ENCODE measurements at regions not wholly inside any gene's neighbourhood (a gene's known extent, or its start where the extent isn't known, plus 50 kb on each side); places are given as distances from the start of the nearest gene placed in this dataset.

DNA sequence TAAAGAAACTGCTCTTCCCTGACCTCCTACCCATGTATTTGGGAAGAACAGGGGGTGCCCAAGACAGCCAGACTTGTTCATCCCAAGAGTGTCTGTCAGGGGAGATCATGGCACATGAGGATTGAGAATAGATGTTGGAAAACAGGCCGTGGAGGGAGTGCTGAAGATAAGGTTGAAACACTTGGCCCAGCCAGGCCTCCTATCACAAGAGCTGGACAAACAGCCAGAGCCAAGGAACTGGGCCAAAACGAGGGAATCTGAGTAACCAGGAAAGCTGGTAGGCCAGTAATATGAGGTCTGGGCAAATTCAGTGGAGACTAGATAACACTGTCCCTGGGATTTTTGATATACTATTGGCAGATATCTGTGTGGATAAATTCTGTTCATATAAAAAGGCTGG, 161.7 kb downstream of the TMX1 start:
- no peak for TF ChIP-seq GATA2 (IDR thresholded peaks at IDR 0.05; ENCODE audit: low read depth, low read length)
- TF ChIP-seq GATA3 (IDR thresholded peaks at IDR 0.05; ENCODE audit: low read depth, low read length): no peak

DNA sequence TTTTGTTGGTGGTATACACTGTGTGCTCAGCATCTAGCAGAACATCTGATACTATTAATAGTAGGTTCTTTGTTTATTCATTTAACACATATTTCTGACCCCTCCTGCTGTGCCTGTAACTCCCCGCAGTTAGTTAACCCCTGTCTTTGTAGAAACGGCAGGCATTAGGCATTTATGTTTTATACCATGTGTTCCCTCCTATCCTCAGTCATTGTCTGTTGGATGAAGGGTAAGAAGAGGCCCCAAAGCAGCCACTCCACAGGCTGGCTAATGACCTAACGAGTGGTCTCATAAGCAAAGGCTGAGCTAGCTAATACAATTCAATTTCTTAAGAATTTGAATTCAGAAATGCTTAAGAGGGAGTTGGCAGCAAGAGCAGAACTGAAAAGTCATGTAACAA, 170.8 kb downstream of the TMX1 start:
- TF ChIP-seq GATA3 (IDR thresholded peaks at IDR 0.05; ENCODE audit: low read depth, low read length): no peak

DNA sequence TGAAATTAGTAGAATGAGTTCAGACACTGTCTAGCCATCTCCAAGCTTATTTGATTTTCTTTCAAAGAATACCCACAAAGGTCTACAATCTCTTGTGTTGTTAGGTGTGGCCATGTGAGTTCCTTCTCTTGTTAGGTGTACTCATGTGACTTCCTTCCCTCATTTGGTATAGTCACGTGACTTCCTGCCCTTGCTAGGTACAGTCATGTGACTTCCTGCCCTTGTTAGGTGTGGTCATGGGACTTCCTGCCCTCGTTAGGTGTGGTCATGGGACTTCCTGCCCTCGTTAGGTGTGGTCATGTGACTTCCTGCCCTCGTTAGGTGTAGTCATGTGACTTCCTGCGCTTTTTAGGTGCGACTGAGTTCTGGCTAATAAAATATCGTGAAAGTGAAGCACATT, 179.6 kb downstream of the TMX1 start:
- TF ChIP-seq GATA2 (IDR thresholded peaks at IDR 0.05; ENCODE audit: low read depth, low read length): no peak
- no peak for TF ChIP-seq GATA3 (IDR thresholded peaks at IDR 0.05; ENCODE audit: low read depth, low read length)

DNA sequence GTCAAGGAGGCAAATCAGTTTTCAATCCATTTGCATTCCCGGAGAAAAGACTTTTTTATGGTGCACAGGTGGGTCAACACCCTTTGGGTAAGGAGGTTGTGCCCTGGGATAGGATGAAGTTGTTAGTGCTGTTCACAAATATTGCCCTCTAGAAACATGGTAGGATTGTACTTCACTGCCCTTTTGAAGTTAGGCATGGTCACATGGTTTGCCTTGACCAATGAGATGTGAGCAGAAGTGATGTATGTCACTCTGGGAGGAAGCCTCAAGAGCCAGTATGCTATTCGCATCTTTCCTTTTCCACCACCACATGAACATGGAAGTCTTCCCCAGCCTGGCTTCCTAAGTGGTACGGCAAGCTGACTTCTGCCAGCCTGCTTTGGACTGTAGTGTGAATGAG, 182.7 kb downstream of the TMX1 start:
- TF ChIP-seq GATA2 (IDR thresholded peaks at IDR 0.05; ENCODE audit: low read depth, low read length) (no peak), GATA3 (IDR thresholded peaks at IDR 0.05; ENCODE audit: low read depth, low read length) (no peak)

DNA sequence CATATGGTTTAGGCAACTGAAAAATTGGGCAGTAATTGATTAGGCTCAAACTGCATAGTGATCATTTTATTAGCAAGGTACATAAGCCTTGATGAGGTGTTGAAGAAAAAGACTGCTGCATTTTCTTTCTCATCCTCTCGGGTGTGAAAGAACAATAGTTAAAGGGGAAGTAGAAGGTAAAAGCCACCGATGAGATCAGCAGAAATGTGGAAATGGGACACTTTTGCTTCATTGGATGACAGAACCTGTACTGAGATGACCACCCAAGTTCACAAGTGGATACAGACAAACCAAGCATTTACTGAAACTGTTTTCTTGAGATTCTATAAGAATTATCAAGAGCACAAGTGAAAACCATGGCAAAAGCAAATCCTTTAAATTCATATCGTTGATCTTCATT, 184.0 kb downstream of the TMX1 start:
- no peak for TF ChIP-seq GATA2 (IDR thresholded peaks at IDR 0.05; ENCODE audit: low read depth, low read length)
- no peak for TF ChIP-seq GATA3 (IDR thresholded peaks at IDR 0.05; ENCODE audit: low read depth, low read length)

DNA sequence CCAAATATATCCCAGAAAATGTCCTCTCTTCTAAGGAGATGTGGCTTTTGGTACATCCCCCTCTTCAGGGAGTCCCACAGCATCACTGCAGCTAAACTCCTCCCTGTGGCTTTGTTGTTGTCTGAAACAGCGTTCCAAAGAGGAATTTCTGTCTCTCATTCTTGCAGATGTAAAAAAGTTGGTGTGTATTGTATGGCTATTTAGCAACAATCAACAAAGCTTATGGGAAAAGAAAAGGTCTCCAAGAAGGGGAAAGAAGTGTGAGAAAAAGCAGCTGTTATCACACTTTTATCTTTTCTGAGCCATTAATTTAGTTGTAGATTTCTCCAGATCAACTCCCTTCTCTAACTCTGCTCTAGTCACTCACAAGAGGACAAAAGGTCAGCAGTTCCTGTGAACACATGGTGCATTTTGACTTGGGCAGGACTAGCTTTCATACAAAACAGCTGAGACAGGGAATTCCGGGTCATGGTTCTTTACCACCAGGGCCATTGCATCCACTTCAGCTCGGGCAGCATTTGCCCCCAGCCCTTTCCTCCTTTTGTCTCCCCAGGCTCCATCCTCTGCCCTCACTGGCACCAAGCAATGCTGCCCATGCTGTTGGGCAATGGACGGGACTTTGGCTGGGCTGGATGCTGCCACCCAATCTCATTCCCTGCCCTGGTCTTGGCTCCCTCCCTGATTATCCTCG, 184.7 kb downstream of the TMX1 start:
- no peak for TF ChIP-seq GATA3 (IDR thresholded peaks at IDR 0.05; ENCODE audit: low read depth, low read length)
- no peak for TF ChIP-seq GATA2 (IDR thresholded peaks at IDR 0.05; ENCODE audit: low read depth, low read length)

DNA sequence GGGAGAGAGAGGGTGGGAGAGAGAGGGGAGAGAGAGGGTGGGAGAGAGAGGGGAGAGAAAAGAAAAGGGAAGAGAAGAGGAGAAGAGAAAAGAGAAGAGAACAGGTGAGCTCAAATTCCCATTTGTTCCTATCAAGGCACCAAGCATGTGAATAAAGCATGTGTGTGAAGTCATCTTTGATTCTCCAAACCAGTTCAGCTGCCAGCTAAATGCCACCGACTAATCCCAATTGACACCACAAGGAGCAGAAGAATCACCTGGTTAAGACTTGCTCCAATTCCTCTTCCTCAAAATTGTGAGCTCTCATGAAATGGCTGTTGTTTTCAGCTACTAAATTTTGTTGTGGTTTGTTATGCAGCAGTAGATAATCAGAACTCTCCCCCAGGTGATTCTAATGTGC, 188.9 kb downstream of the TMX1 start:
- TF ChIP-seq GATA3 (IDR thresholded peaks at IDR 0.05; ENCODE audit: low read depth, low read length): no peak
- no peak for TF ChIP-seq GATA2 (IDR thresholded peaks at IDR 0.05; ENCODE audit: low read depth, low read length)

DNA sequence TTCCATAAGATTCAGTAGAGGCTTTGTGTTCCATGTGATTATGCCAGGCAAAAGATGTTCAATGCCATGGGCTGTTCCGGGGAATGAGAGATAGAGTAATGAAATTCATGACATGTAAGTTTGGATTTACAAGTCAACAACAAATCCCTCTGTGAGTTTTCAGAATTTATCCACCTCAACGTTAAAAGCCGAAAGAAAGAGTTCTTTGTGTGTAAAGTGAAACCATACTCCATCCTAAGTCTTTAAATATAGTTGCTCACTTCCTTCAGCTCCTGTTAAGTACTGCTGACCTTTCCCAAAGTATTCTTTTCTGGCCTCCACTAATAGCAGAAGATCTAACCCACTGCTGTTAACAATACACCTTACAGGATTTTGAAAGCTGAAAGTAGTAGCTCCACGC, 190.0 kb downstream of the TMX1 start:
- TF ChIP-seq GATA2 (IDR thresholded peaks at IDR 0.05; ENCODE audit: low read depth, low read length) (no peak), GATA3 (IDR thresholded peaks at IDR 0.05; ENCODE audit: low read depth, low read length) (no peak)

DNA sequence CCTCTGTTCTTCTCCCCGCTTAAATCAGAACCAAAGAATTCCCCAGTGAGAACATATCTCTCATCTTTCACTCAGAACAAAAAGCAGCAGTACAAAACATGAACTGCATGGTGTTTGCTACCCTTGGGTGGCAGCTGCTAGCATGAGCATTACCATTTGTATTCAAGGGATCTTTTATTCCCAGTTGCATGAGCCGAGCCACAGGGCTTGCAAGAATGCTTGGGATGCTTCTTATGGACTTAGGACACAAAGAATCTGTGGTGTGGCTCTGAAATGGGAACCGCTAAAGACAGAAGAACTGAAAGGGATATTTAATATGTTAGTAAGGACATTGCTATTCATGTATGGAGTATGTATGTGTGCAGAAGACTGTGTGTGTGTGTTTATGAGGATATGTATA, 190.6 kb downstream of the TMX1 start:
- TF ChIP-seq GATA3 (IDR thresholded peaks at IDR 0.05; ENCODE audit: low read depth, low read length) (no peak), GATA2 (IDR thresholded peaks at IDR 0.05; ENCODE audit: low read depth, low read length) (no peak)

DNA sequence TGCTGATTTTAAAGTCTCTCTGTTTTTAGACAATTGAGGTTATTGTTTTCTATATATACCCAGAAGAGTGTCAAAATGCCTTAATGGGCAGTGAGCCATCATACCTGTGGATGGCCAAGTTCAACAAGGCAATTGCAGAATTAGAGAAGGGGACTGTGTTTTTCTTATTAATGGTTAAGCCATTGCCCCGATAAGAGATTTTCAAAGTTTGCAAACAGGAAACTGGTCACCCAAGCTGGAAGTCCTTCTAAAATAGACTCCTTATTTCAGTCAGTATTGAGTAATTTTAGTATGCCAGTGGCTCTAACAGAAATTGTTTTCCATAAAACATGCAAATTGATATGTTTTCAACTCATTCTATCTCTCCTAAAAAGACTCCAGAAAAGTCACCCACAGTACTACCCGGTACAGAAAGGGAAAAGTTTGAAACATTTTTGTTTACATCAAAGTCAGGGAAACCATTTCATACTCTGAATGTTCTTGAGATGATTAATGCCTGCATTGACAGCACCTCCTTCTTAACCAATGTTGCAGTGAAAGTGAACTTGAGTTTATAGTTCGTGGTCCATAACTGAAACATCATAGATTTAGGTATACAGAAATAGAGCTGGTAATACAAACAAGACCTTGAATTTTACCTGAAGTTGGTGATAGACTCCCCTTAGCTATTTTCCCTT, 191.1 kb downstream of the TMX1 start:
- TF ChIP-seq GATA2 (IDR thresholded peaks at IDR 0.05; ENCODE audit: low read depth, low read length) (no peak), GATA3 (IDR thresholded peaks at IDR 0.05; ENCODE audit: low read depth, low read length) (no peak)

DNA sequence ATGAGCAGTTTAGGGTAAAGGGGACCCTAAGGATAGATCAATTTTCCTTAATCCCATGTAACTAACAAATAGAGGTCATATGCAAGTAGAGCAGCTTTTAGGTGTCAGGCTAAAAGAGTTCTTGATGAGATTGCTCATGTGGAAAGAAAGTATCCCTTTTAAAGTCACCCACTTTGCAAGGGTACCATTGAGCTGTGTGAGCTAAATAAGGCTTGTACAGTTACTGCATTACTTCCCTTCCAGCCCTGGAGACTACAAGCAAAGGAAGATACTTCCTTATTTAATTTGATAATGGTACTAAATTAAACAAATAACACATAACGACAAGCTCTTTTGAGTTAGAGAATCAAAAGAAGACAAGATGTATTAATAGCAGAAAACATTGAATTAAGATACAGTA, 191.7 kb downstream of the TMX1 start:
- TF ChIP-seq GATA3 (IDR thresholded peaks at IDR 0.05; ENCODE audit: low read depth, low read length) (no peak), GATA2 (IDR thresholded peaks at IDR 0.05; ENCODE audit: low read depth, low read length) (no peak)

DNA sequence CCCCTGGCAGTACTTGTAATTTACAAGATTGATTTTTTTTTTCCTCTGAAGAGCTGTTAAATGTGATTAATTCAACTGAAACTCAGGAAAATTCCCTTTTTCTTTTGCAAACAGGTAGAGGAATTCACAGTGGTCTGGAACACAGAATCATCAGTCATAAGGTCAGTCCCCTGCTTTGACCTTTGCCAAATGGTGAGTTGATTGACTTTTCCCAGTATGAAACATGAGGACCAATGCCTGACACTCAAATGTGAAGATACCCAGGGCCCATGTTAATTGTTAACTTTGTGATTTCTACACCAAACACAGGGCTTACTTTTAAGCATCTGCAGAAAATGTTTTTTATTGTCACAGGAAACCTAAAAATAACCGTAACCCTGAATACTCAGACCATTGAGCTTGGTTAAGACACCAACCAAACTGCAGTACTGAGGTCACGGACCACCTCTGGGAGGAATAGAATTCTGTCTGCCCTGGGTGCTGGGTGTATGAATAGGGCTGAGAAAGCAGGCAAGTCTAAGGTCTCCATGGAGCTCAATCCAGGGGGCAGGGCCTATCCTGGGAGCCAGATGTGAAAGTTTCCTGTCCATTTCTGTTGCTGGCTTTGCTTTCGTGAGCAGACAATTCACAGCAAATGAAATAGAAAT, 192.4 kb downstream of the TMX1 start:
- TF ChIP-seq GATA3 (IDR thresholded peaks at IDR 0.05; ENCODE audit: low read depth, low read length): no peak
- no peak for TF ChIP-seq GATA2 (IDR thresholded peaks at IDR 0.05; ENCODE audit: low read depth, low read length)

DNA sequence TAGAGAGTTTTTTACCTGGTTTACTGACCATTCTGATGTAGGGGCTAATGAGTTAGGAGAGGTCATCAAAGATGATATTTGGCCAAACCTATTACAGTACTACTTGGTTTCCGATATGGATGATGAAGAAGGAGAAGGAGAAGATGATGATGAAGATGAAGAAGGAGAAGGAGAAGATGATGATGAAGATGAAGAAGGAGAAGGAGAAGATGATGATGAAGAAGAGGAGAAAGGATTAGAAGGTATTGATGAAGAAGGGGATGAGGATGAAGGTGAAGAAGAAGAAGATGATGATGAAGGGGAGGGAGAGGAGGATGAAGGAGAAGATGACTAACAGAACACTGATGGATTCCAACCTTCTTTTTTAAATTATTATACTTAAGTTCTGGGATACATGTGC, 196.6 kb downstream of the TMX1 start:
- no peak for TF ChIP-seq GATA2 (IDR thresholded peaks at IDR 0.05; ENCODE audit: low read depth, low read length)
- no peak for TF ChIP-seq GATA3 (IDR thresholded peaks at IDR 0.05; ENCODE audit: low read depth, low read length)

DNA sequence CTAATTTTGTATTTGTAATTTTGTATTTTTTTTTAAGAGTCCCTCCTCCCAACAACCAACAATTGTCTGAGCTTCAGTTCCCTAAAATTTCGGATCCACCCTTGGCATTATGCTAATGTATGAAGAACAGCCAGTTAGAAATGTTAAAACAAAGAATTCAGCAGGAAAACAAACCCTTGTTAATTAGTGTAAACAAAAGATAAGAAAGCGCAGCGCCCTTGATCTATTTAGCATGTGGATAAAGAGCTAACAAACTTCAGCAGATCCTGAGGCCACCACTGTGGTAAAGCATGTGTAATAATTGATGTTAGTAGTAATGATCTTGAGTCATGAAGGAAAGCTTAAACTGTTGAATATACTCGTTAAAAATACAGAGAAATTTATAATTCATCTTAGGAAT, 199.8 kb downstream of the TMX1 start:
- TF ChIP-seq GATA2 (IDR thresholded peaks at IDR 0.05; ENCODE audit: low read depth, low read length) (no peak), GATA3 (IDR thresholded peaks at IDR 0.05; ENCODE audit: low read depth, low read length) (no peak)

DNA sequence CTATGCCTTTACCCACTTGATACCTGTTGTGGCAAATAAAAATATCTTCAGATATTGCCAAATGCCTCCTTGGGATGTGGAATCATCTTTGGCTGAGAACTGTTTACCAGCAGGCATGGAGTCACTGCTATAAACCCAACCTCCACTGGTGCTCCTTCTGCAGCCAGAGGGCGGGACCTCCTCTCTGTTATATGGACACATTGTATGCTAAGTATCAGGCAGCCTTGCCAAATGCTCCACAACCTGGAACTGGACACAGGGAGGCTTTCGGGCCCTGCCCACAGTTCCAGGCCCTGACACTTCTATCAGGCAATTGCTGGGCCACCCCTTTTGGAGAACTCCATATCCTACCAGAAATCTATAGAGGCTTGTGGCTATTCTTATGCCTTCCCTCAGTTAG, 201.0 kb downstream of the TMX1 start:
- TF ChIP-seq GATA2 (IDR thresholded peaks at IDR 0.05; ENCODE audit: low read depth, low read length): no peak
- no peak for TF ChIP-seq GATA3 (IDR thresholded peaks at IDR 0.05; ENCODE audit: low read depth, low read length)

Measured in SH-SY5Y (cell line).